Liver (tissue), 8 donors: ENCODE measurements at regions not wholly inside any gene's neighbourhood (a gene's known extent, or its start where the extent isn't known, plus 50 kb on each side); places are given as distances from the start of the nearest gene placed in this dataset.

Source experiments
- DNase-seq: peaks from one replicate; pipeline ENCODE4 v3.0.0-alpha.2; 2017; ENCODE audit warnings: low spot score
- H3K27ac ChIP-seq, 2 donors: one replicate each; pipeline ENCODE4 v1.7.0; 2013; ENCODE audit warnings: inconsistent platforms in 2 of 2, low read length in 2 of 2, control low read depth in 1 of 2, low read depth in 1 of 2, mild to moderate bottlenecking in 1 of 2
- H3K27me3 ChIP-seq, 4 donors: one replicate each; pipeline versions ENCODE4 v1.6.1 to v1.7.0; 2013; ENCODE audit warnings: low read length in 3 of 4, inconsistent platforms in 1 of 4, mild to moderate bottlenecking in 1 of 4, moderate library complexity in 1 of 4; ENCODE audit not compliant: control insufficient read depth in 4 of 4, insufficient read depth in 4 of 4
- H3K36me3 ChIP-seq, 4 donors: one replicate each; pipeline versions ENCODE4 v1.6.1 to v1.7.0; 2013; ENCODE audit warnings: low read length in 3 of 4, mild to moderate bottlenecking in 3 of 4, low read depth in 1 of 4, moderate library complexity in 1 of 4; ENCODE audit not compliant: control insufficient read depth in 4 of 4, insufficient read depth in 3 of 4
- H3K4me1 ChIP-seq, 4 donors: one replicate each; pipeline versions ENCODE4 v1.6.1 to v1.7.0; 2013; ENCODE audit warnings: low read length in 3 of 4, mild to moderate bottlenecking in 3 of 4, moderate library complexity in 1 of 4; ENCODE audit not compliant: control insufficient read depth in 4 of 4, insufficient read depth in 4 of 4
- H3K4me3 ChIP-seq, 3 donors: one replicate each; pipeline versions ENCODE4 v1.6.1 to v1.7.0; 2013; ENCODE audit warnings: low read length in 3 of 3, control low read depth in 1 of 3, low read depth in 1 of 3, mild to moderate bottlenecking in 1 of 3
- H3K9ac ChIP-seq, 2 donors: one replicate each; pipeline ENCODE4 v1.7.0; 2013; ENCODE audit warnings: low read length in 2 of 2, mild to moderate bottlenecking in 2 of 2, moderate library complexity in 2 of 2, control low read depth in 1 of 2, low read depth in 1 of 2
- H3K9me3 ChIP-seq, 4 donors: one replicate each; pipeline versions ENCODE4 v1.6.1 to v1.7.0; 2013; ENCODE audit warnings: low read length in 3 of 4; ENCODE audit not compliant: control insufficient read depth in 4 of 4
- CTCF ChIP-seq: fragments of 150-350 bp; IDR thresholded peaks from 2 replicates; pipeline ENCODE4 v1.5.1; 2017; ENCODE audit warnings: improper control_type of control experiment, low read depth, low read length; ENCODE audit not compliant: missing input control
- EGR1 ChIP-seq, 2 donors: IDR thresholded peaks; 2 replicates each; pipeline ENCODE4 v1.6.1; 2016 to 2018; ENCODE audit warnings: antibody characterized with exemption in 2 of 2, low read depth in 2 of 2
- FOXA1 ChIP-seq: IDR thresholded peaks from 2 replicates; pipeline ENCODE4 v1.6.1; 2016; ENCODE audit warnings: antibody characterized with exemption
- FOXA2 ChIP-seq: IDR thresholded peaks from 2 replicates; pipeline ENCODE4 v1.6.1; 2016; ENCODE audit warnings: antibody characterized with exemption
- HNF4A ChIP-seq, 2 donors: conservative IDR thresholded peaks; 2 replicates each; pipeline ENCODE4 v1.6.1; 2016; ENCODE audit warnings: antibody characterized with exemption in 2 of 2, mild to moderate bottlenecking in 2 of 2
- HNF4G ChIP-seq: IDR thresholded peaks from 2 replicates; pipeline ENCODE4 v1.6.1; 2016; ENCODE audit warnings: antibody characterized with exemption
- JUND ChIP-seq, 2 donors: IDR thresholded peaks; 2 replicates each; pipeline ENCODE4 v1.6.1; 2016; ENCODE audit warnings: antibody characterized with exemption in 2 of 2
- NR2F2 ChIP-seq: IDR thresholded peaks from 2 replicates; pipeline ENCODE4 v1.6.1; 2016; ENCODE audit warnings: antibody characterized with exemption
- REST ChIP-seq: IDR thresholded peaks from 2 replicates; pipeline ENCODE4 v1.6.1; 2016; ENCODE audit warnings: antibody characterized with exemption, mild to moderate bottlenecking
- RXRA ChIP-seq, 2 donors: IDR thresholded peaks; 2 replicates each; pipeline ENCODE4 v1.6.1; 2017 to 2018; ENCODE audit warnings: antibody characterized with exemption in 2 of 2, mild to moderate bottlenecking in 1 of 2
- SP1 ChIP-seq: IDR thresholded peaks from 2 replicates; pipeline ENCODE4 v1.6.1; 2018; ENCODE audit warnings: antibody characterized with exemption, mild to moderate bottlenecking
- TAF1 ChIP-seq: conservative IDR thresholded peaks from 2 replicates; pipeline ENCODE4 v1.6.1; 2016; ENCODE audit warnings: antibody characterized with exemption, mild to moderate bottlenecking
- YY1 ChIP-seq: IDR thresholded peaks from 2 replicates; pipeline ENCODE4 v1.6.1; 2016; ENCODE audit warnings: antibody characterized with exemption, mild to moderate bottlenecking
- ZBTB33 ChIP-seq: IDR thresholded peaks from 2 replicates; pipeline ENCODE4 v1.6.1; 2016; ENCODE audit warnings: antibody characterized with exemption
- WGBS: extraction: QIAGEN DNeasy Blood & Tissue Kit; methylation state at CpG from one replicate; pipeline ENCODE4 v1.1.7; 2013; 5-methylcytosine and 5-hydroxymethylcytosine counted together
- TF ChIP-seq, protein P1 (sequence below): IDR thresholded peaks from 2 replicates; pipeline ENCODE4 v1.6.1; 2016; ENCODE audit warnings: antibody characterized with exemption
- TF ChIP-seq, protein P2 (sequence below): IDR thresholded peaks from 2 replicates; pipeline ENCODE4 v1.6.1; 2016; ENCODE audit warnings: antibody characterized with exemption
- donor health status: healthy.
- donor health status: healthy.
- donor health status: healthy.
- donor health status: healthy.
- donor health status: healthy.

- TF ChIP-seq ZBTB33 (no peak), REST (no peak), CTCF (no peak), EGR1 (IDR thresholded peaks at IDR 0.05; ENCODE audit: low read depth in 2 of 2) (no peak), TAF1 (no peak), HNF4A (conservative IDR thresholded peaks at IDR 0.05) (no peak), FOXA2 (no peak), HNF4G (no peak), FOXA1 (no peak), NR2F2 (no peak), JUND (IDR thresholded peaks at IDR 0.05) (no peak), YY1 (no peak), RXRA (IDR thresholded peaks at IDR 0.05) (no peak)
- TF ChIP-seq, protein P1, sequence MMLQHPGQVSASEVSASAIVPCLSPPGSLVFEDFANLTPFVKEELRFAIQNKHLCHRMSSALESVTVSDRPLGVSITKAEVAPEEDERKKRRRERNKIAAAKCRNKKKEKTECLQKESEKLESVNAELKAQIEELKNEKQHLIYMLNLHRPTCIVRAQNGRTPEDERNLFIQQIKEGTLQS = no peak
- TF ChIP-seq, protein P2, sequence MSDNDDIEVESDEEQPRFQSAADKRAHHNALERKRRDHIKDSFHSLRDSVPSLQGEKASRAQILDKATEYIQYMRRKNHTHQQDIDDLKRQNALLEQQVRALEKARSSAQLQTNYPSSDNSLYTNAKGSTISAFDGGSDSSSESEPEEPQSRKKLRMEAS = no peak
- 91% methylated on average over 2 of the region's 2 CpGs for WGBS
- Histone ChIP-seq H3K4me1 (no peaks in the 10 kb centered on the region), H3K9ac (no peak overlapping the region), H3K27me3 (no peaks in the 10 kb centered on the region), H3K36me3 (no peaks in the 10 kb centered on the region), H3K27ac (no peak overlapping the region), H3K9me3 (no peaks in the 10 kb centered on the region), H3K4me3 (no peak overlapping the region)
- DNase-seq = no peak
These were observed 371.2 kb downstream of the ADGRL2 start for GRCh38 chr1:82171955-82172354.

- Histone ChIP-seq H3K4me1 (no peaks in the 10 kb centered on the region), H3K27ac (no peak overlapping the region), H3K9ac (no peak overlapping the region), H3K27me3 (no peaks in the 10 kb centered on the region), H3K4me3 (no peak overlapping the region), H3K36me3 (no peaks in the 10 kb centered on the region), H3K9me3 (no peaks in the 10 kb centered on the region)
- no peak for TF ChIP-seq SP1
- no peak for TF ChIP-seq TAF1
- TF ChIP-seq CTCF = no peak
- no peak for TF ChIP-seq FOXA1
- TF ChIP-seq HNF4A (conservative IDR thresholded peaks at IDR 0.05) = no peak
- DNase-seq = no peak
- WGBS = 77% methylated on average over 3 of the region's 3 CpGs
These were observed 367.7 kb downstream of the ADGRL2 start for GRCh38 chr1:82168482-82168881.
